NCI-H2171 treated with DMSO at 0.1 percent for 48 hours (cell line): ENCODE measurements at regions not wholly inside any gene's neighbourhood (a gene's known extent, or its start where the extent isn't known, plus 50 kb on each side); places are given as distances from the start of the nearest gene placed in this dataset.
"Not testable (repeated sequence)": the region's sequence is repeated elsewhere in the genome, so short reads cannot be mapped to it uniquely, and the experiment has no call there.

Experiments used
- DNase-seq: peaks from one replicate; lab custom pipeline; 2025; lab: John Stamatoyannopoulos, UW

GRCh38 chr2:84048964-84049363 is 410.1 kb downstream of the SUCLG1 start:
- no peak for DNase-seq

GRCh38 chr2:84041506-84041905 is 417.6 kb downstream of the SUCLG1 start:
- DNase-seq, result no peak

GRCh38 chr2:84040281-84040680 is 418.8 kb downstream of the SUCLG1 start:
- no peak for DNase-seq

GRCh38 chr2:84038866-84039265 is 420.2 kb downstream of the SUCLG1 start:
- DNase-seq, result no peak

GRCh38 chr2:84033347-84033974 is 425.6 kb downstream of the SUCLG1 start:
- no peak for DNase-seq

- no peak for DNase-seq
Observed at GRCh38 chr2:84031312-84032050, 427.6 kb downstream of the SUCLG1 start.

GRCh38 chr2:84029903-84030575 is 429.0 kb downstream of the SUCLG1 start:
- no peak for DNase-seq

- no peak for DNase-seq
Observed at GRCh38 chr2:84026818-84027217, 432.3 kb downstream of the SUCLG1 start.

- DNase-seq, result peak; percentile 38
Observed at GRCh38 chr2:84022810-84023431, 436.2 kb downstream of the SUCLG1 start.

- DNase-seq, result no peak
Observed at GRCh38 chr2:84017010-84017409, 442.1 kb downstream of the SUCLG1 start.

GRCh38 chr2:84016183-84016582 is 442.9 kb downstream of the SUCLG1 start:
- DNase-seq, result no peak

GRCh38 chr2:83997889-83998288 is 461.2 kb downstream of the SUCLG1 start:
- DNase-seq, result no peak

GRCh38 chr2:83994633-83995179 is 464.4 kb downstream of the SUCLG1 start:
- DNase-seq, result no peak

GRCh38 chr2:83993873-83994632 is 465.0 kb downstream of the SUCLG1 start:
- DNase-seq, result no peak

GRCh38 chr2:83991992-83992391 is 467.1 kb downstream of the SUCLG1 start:
- DNase-seq, result no peak

GRCh38 chr2:83990636-83991035 is 468.4 kb downstream of the SUCLG1 start:
- DNase-seq, result no peak

- not testable (repeated sequence) for DNase-seq
Observed at GRCh38 chr2:83976628-83977027, 482.5 kb downstream of the SUCLG1 start.

- DNase-seq, result no peak
Observed at GRCh38 chr2:83972128-83972527, 487.0 kb downstream of the SUCLG1 start.

GRCh38 chr2:83971547-83971946 is 487.5 kb downstream of the SUCLG1 start:
- no peak for DNase-seq

- DNase-seq, result no peak
Observed at GRCh38 chr2:83970217-83970929, 488.7 kb downstream of the SUCLG1 start.

- DNase-seq, result no peak
Observed at GRCh38 chr2:83969085-83969484, 490.0 kb downstream of the SUCLG1 start.
